HL-60 (cell line): ENCODE measurements at regions not wholly inside any gene's neighbourhood (a gene's known extent, or its start where the extent isn't known, plus 50 kb on each side); places are given as distances from the start of the nearest gene placed in this dataset.

Experiments
- CTCF ChIP-seq: IDR thresholded peaks from one replicate; pipeline ENCODE4 v1.5.1; 2011; ENCODE audit warnings: low read length, control low read depth, inconsistent platforms; ENCODE audit not compliant: insufficient read depth
- GABPA ChIP-seq: IDR thresholded peaks from 2 replicates; pipeline ENCODE4 v1.6.1; 2012; ENCODE audit warnings: low read depth
- POLR2AphosphoS5 ChIP-seq: IDR thresholded peaks from 2 replicates; pipeline ENCODE4 v1.6.1; 2012; ENCODE audit warnings: low read depth
- REST ChIP-seq: IDR thresholded peaks from 2 replicates; pipeline ENCODE4 v1.6.1; 2012; ENCODE audit warnings: low read depth; ENCODE audit not compliant: insufficient replicate concordance
- SPI1 ChIP-seq: IDR thresholded peaks from 2 replicates; pipeline ENCODE4 v1.6.1; 2012; ENCODE audit warnings: low read depth, mild to moderate bottlenecking, borderline replicate concordance

DNA sequence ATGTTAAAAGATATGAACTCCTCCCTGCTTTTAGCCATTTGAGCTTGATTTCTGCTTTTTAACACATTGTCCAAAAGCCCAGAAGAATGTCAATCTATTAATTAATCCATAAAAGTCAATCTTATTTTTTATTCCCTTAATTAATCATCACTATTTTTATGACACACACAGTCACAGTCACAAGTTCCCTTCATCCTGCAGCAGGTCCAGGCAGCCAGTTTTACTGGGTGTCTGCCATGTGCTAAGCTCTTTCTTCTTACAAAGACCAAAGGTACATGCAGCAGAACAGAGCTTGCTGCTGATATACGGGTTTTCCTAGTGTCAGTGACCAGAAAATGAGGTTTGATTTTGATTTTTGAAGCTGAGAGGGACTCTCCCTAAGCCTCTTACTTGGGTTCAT lies 53.3 kb upstream of the SLC22A23 start:
- TF ChIP-seq CTCF (no peak), GABPA (no peak), REST (no peak), SPI1 (no peak), POLR2AphosphoS5 (no peak)
